ENCODE measurements at regions not wholly inside any gene's neighbourhood (a gene's known extent, or its start where the extent isn't known, plus 50 kb on each side); places are given as distances from the start of the nearest gene placed in this dataset.
"Not testable (repeated sequence)": the region's sequence is repeated elsewhere in the genome, so short reads cannot be mapped to it uniquely, and the experiment has no call there.

- ATAC-seq (ENCODE audit: low read depth); H3K27me3 ChIP-seq (ENCODE audit: control insufficient read depth, insufficient read depth, low read length); H3K14ac ChIP-seq (replicated peaks; ENCODE audit: low read depth, low read length); H3K4me3 ChIP-seq (ENCODE audit: insufficient read depth, low read depth, low read length); H2BK120ac ChIP-seq (ENCODE audit: low read depth, low read length); H3K4ac ChIP-seq (ENCODE audit: low read depth, low read length); H3K23ac ChIP-seq (ENCODE audit: low read depth, low read length); H3K27ac ChIP-seq (ENCODE audit: insufficient read depth, low read length); H3K9ac ChIP-seq (ENCODE audit: low read depth, low read length); H3K36me3 ChIP-seq (ENCODE audit: control insufficient read depth, insufficient read depth, low read length); H3K9me1 ChIP-seq (ENCODE audit: insufficient read depth, low read length); POLR2A ChIA-PET (ENCODE audit: unreplicated experiment); in situ Hi-C loops (cut with MboI; ENCODE audit: low sequenced_read_pairs); H2AK9ac ChIP-seq (replicated peaks; ENCODE audit: low read depth, low read length, poor library complexity); dilution Hi-C loops (cut with HindIII; ENCODE audit: low sequenced_read_pairs, unreplicated experiment); DNase-seq; H4K8ac ChIP-seq (ENCODE audit: low read depth in 2 of 2, low read length in 2 of 2); H3K9me3 ChIP-seq (ENCODE audit: control insufficient read depth, insufficient read depth, low read length); H4K20me1 ChIP-seq (ENCODE audit: insufficient read depth, low read length); H3K18ac ChIP-seq (ENCODE audit: low read depth, low read length); H4K5ac ChIP-seq (ENCODE audit: low read depth, low read length); H3K79me1 ChIP-seq (ENCODE audit: low read depth in 1 of 2, low read length in 2 of 2); BruUV-seq (replicated peaks); intact Hi-C loops (cut with micrococcal nuclease); H3K4me2 ChIP-seq (ENCODE audit: low read depth, low read length); H2BK20ac ChIP-seq (ENCODE audit: low read depth, low read length); H3K4me1 ChIP-seq (ENCODE audit: control insufficient read depth, insufficient read depth, low read length); H3K56ac ChIP-seq (ENCODE audit: extremely low read depth, insufficient read depth, low read length); H4K91ac ChIP-seq (ENCODE audit: insufficient read depth, low read depth, low read length); H2AK5ac ChIP-seq (ENCODE audit: low read depth, low read length); CTCF ChIA-PET; H2BK5ac ChIP-seq (ENCODE audit: low read depth, low read length, poor library complexity, severe bottlenecking); H2BK15ac ChIP-seq (ENCODE audit: low read depth, low read length); H2AFZ ChIP-seq (replicated peaks; ENCODE audit: low read length, poor library complexity): not testable (repeated sequence)
- WGBS, 2 experiments (ENCODE audit: extremely low coverage in 2 of 2, insufficient read length in 1 of 2) = no CpG with 5 or more reads among the region's 4 CpGs
Measured at GRCh38 chr11:97636741-97637140, 1246.9 kb downstream of the JRKL start.

Data from IMR-90 (cell line).